Right hindlimb (tissue), 1 donor: ENCODE measurements at regions not wholly inside any gene's neighbourhood (a gene's known extent, or its start where the extent isn't known, plus 50 kb on each side); places are given as distances from the start of the nearest gene placed in this dataset.
"Not testable (repeated sequence)": the region's sequence is repeated elsewhere in the genome, so short reads cannot be mapped to it uniquely, and the experiment has no call there.

ENCODE experiments used
- DNase-seq: peaks from one replicate; pipeline ENCODE4 v3.0.0-alpha.2; 2018

DNA sequence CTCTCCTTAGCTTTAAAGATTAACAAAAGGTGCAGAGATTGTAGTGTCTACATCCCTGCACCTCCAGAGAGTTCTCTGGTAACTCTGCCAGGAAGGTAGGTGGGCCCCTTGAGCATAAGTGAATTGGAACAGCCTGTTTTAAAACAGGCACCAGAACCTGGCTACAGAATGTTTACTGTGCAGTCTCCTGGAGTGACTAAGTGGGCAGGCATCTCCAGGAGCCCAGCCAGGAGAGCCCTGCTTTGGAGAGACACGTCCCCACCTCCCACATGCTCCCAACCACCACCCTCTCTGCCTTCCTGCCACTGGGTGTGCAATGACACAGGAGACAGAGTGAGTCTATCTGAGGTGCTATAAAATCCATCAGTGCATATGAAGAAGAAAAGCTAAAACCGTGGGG lies 110.3 kb upstream of the EYA4 start:
- DNase-seq, result peak; percentile 23

DNA sequence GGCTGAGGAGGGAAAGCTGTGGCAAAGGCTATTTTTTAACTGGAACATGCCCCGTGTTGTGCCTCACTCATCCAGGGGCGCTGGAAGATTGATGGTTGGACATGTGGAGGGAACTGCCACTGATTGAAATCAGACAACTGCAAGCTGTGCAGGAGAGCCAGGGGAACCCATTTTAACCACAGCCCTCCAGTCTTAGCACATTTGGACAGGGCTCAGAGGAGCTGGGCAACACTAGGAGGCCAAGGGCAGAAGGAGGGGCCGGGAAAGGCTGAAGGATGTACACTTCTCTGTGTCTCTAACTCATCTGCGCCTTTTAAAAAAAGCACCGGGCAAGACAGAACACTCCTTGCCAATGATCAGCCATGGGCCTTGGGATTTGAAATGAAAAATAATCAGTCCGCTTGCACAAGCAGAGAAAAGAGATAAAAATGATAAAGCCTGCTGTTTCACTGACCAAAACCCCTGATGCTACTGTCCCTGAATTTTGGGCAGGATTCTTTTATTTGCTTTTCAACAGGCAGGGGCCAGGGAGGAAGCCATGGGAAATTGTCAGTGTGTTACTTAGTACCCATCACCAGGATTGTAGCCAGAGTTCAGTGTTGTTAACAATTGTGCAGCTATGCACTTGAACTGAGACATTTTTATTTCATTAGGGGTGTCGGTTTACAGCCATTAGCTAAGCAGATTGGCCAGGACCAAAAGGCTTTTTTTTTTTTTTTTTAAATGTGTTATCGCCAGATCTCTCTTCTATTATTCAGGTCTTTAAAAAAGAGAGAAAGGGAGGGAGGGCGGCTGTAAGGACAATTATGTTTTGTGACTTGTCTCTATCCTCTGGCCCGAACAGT lies 109.3 kb upstream of the EYA4 start:
- peak; percentile 49 for DNase-seq

DNA sequence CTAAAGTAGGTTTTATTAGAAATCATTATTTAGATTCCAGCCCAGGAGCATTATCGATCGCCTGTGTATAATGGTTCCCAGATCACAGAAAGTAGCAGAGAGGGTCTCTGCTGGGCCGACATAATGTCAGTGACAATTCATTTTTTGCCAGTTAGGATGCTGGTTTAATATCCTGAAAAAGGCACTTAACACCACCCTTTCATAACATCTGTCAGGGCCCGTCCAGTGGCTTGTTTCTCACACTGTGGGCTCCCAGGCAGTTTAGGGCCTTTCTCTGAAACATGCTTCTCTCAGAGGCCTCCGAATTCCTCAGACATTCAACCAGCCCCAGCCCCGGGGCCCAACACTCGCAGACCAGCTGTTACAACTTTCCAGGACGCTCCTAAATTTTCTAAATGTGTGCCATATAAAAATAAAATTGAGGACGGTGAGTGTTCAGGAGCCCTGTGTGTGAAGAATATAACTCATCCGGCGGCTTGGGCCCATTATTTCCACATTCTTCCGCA lies 108.6 kb upstream of the EYA4 start:
- peak; percentile 48 for DNase-seq

DNA sequence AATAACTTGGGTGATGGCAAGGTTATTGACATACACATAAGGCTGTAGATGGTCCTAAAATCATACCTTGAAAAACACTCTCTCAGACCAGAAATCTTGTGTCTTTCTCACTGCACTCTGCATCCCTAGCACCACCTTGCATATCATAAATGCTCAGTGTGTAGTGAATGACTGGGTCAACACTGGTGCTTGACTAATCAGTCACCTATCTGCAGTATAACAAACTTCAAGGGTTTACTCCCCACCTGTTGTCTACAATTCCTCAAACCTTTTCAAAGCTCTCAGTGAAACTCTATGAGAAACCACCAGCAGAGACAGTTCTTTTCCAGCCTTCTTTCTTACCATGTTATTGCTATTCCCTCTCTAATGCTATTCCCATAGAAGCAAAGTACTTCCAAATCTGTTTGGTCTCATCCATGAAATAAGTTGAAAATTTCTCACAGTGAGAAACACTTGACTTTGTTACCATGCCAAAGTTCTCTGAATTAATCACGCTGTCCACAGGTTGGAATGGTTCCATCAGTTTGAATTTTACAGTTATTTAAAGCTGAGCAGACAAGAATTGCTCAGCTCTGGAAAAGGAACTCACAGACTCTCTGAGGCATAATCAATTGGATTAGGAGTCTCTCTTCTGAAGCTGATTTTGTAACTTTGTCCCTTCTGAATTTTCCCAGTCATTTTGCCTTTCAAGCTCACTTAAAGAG lies 104.8 kb upstream of the EYA4 start:
- peak; percentile 28 for DNase-seq

DNA sequence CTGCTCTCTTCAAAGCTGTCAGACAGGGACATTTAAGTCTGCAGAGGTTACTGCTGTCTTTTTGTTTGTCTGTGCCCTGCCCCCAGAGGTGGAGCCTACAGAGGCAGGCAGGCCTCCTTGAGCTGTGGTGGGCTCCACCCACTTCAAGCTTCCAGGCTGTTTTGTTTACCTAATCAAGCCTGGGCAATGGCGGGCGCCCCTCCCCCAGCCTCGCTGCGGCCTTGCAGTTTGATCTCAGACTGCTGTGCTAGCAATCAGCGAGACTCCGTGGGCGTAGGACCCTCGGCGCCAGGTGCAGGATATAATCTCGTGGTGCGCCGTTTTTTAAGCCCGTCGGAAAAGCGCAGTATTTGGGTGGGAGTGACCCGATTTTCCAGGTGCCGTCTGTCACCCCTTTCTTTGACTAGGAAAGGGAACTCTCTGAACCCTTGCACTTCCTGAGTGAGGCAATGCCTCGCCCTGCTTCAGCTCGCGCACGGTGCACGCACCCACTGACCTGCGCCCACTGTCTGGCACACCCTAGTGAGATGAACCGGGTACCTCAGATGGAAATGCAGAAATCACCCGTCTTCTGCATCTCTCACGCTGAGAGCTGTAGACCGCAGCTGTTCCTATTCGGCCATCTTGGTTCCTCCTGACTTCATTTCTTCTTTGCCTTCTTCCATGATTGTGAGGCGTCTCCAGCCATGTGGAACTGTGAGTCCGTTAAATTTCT lies 93.5 kb upstream of the EYA4 start:
- not testable (repeated sequence) for DNase-seq

- no peak for DNase-seq
These were observed 84.5 kb upstream of the EYA4 start for GRCh38 chr6:133156689-133157088.

- DNase-seq, result no peak
These were observed 83.2 kb upstream of the EYA4 start for GRCh38 chr6:133157995-133158394.

DNA sequence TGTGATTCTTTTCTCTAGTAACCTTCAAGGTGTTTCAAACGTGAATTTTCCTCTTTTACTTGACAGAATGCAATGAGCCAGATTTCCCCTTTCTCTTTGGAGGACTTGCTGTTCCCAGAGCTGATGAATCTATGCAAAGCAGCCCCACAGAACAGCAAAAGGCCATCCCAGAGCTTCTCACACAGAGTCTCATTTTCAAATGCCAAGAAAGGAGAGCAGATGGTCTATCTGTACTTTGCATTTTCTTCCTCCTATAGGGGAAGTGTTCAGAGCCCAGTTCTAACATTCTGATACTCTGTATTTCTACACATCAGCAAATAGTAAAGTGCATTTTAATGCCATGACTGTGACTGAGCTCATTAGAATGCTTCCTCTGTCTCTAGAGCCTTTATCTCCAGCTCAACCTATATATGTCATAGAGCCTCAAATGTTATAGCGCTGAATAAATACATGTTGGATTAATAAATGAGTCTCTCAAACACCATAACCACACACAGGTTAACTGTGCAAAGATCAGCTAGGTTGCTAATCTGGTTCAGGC lies 81.8 kb upstream of the EYA4 start:
- no peak for DNase-seq

DNA sequence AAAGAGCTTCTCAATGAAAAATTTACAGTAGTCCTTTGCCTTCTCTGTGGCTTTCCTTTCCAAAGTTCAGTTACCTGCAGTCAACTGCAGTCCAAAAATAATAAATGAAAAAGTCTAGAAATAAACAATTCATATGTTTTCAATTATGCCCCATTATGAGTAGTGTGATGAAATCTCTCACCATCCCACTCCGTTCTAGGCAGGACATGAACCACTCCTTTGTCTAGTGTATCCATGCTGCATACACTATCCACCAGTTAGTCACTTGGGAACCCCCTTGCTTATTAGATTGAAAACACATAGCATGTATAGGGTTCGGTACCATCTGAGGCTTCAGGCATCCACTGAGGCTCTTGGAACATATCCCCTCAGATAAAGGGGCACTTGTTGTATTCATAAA lies 80.6 kb upstream of the EYA4 start:
- DNase-seq, result no peak

- DNase-seq, result no peak
These were observed 75.9 kb upstream of the EYA4 start for GRCh38 chr6:133165235-133165634.

- DNase-seq, result no peak
These were observed 74.4 kb upstream of the EYA4 start for GRCh38 chr6:133166766-133167165.

DNA sequence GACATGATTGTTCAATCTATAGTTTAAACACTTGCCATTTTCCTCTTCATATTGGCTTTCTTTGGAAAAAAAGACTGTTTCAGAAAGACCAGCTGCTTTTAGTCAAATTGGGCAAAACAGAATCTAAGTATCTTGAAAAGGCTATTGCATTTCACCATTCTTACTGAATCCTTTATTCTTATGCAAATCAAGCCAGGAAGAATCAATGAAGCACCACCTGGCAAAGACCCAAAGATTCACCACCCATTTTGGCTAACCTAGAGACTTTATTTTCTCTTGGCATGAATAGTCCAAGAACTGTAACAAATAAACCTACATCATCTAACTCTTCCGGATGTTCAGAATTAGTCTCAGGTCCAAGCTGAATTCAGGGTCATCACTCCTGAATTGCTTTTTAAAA lies 71.3 kb upstream of the EYA4 start:
- no peak for DNase-seq

DNA sequence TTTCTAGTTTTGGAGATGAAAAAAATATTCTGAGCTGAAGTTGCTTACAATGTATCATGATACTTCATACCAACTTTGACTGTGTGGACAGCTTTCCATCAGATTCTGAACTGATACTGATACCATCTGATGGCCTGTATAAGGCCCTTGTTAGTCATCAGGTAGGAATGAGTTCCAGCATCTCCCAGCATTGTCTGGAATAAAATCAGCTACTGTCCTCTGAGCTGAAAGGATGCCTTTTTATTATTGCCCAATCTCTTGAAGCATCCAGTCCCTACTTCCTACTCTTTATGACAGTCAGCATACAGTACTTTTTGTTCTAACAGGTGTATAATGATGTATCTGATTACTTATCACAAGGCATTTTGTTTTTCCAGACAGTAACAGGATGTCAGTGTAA lies 70.6 kb upstream of the EYA4 start:
- no peak for DNase-seq

DNA sequence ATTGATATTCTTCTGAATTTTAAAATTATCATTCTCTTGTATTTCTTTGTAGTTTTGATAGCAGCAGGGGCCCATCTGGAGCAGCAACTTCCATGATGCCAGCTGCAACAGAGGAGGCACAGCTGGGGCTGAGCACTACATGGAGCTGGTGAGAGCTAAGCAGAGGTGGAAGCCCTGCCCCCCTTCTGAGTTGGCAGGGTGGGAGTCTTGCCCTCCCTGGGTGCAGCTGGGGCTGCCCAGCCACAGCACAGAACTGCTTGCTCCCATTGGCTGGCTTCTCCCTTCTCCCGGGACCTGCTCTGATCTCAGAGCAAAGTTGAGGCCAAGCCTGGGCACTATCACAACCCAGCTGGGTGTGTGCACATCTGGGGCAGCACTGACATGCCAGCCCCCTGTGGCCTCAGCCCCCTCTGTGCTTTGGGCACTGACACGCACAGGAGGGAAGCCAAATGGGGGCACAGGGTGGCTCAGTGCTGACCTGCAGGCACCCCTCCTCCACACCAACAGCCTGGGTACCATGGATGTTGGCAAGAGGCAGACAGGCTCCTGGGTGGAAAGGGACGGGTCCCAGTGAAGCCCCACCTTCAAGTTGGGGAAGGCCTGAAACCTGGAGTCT lies 69.1 kb upstream of the EYA4 start:
- no peak for DNase-seq

DNA sequence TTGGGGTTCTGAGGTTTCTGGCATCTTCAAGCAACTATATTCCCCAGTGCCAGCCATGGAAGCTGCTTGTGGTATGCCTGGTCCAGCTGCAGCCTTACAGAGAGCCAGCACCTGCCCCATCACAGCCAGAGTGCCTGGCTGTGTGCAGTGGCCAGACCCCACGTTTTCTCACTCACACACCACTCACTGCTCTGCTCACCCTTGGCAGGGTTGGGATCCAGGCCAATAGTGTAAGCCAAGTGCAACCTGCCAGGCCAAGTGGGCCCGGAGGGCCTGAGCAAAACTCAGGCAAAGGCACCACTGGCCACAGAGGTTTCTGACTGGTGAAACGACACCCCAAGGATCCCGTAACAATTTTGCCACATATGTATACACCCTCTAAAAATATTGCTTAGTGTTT lies 67.9 kb upstream of the EYA4 start:
- no peak for DNase-seq

- DNase-seq, result no peak
These were observed 61.7 kb upstream of the EYA4 start for GRCh38 chr6:133179481-133179880.

DNA sequence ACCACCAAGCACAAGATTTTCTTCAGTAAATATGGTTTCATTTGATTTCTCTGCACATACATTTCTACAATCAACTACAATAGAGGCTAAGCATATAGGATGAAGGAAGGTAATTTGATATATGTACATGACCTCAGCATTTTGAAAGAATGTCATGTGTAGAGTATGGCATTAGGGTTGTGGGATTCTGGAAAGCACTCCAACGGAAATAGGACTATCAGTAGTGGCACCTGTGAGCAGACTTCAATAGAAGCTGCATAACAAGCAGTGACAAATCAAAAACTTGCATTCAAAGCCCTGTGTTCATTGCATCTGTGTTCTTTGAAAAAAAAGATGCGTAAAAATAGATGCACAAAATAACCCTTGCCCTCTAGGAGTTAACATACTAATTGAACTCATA lies 57.5 kb upstream of the EYA4 start:
- no peak for DNase-seq

- no peak for DNase-seq
These were observed 56.3 kb upstream of the EYA4 start for GRCh38 chr6:133184798-133185372.

GRCh38 chr6:133185731-133186130 lies 55.4 kb upstream of the EYA4 start:
- no peak for DNase-seq

DNA sequence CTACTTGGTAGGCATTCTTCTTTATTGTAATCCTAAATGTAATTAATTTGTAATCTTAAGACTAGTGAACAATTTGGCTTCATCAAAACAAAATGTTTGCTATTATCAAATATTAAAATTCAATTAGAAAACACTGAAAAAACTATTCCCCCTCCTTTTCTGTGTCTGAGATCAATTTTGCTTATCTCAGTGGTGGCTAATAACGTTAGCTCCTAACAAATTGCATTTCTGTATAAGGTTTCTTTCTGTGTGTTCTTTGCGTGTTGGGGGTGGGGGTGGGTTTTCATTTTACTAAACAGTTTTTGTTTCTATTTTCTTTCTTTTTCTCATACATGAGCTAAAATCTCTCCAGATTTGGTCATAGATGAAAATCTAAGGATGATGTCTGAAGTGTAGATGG lies 54.0 kb upstream of the EYA4 start:
- DNase-seq, result no peak

DNA sequence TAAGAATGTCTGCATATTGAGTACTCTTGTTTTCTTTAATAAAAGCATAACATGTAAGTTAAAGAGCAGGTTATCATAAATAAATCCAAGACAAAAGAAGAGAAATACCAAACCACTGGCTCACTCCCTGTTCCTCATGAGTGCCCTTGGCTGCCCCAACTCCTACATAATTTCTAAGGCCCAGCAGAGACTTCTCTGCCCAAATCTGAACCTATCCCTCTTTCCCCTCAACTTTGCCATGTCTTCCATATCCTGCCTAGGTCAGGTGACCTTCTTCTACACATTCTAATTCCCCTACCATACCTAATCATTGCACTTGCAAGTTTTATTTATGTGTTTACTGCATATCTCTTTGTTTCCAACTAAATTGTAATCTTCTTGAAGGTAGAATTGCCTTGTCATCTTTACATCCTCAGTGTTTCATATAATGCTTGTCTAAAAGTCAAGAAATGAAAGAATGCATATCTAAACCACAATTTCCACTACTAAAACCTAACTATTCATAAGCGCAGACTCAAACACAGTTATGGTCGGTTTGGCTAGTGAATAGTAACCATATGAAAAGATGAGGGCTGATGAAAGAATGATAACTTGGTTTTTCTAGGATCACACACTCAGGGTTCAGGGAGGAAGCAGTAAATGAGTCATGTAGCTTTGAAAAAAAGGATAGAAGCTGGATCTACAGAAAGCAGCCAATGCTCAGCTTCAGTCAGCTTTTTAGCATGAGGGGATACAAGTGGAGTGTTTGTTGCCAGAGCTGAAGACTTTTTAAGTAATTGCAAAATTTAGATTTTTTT lies 53.3 kb upstream of the EYA4 start:
- no peak for DNase-seq

DNA sequence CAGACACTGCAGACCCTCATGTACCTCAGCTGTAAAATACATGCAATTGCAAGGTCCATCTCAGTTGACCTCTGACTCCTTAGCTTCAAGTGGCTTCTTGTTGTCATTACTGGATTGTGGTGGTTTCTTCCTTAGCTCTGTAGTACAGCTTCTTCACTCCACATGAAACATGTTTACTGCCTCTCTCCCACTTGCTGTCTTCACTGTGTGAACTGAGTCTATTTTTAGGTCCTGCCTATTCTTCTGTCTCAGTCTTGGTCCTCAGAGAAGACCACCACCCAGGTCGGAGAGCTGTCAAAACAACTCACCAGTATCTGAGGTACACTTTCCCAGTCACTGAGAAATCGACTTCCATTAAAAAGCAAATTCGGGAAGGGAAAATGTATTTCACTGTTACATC lies 50.2 kb upstream of the EYA4 start:
- DNase-seq, result no peak
